SK-N-SH treated with all-trans-retinoic acid at 6 μM for 48 hours (cell line): ENCODE measurements at regions not wholly inside any gene's neighbourhood (a gene's known extent, or its start where the extent isn't known, plus 50 kb on each side); places are given as distances from the start of the nearest gene placed in this dataset.
"Not testable (repeated sequence)": the region's sequence is repeated elsewhere in the genome, so short reads cannot be mapped to it uniquely, and the experiment has no call there.

Source experiments
- ATAC-seq: fragments of 200-7000 bp; cut with Tn5 transposase; 3 replicates; pipeline ENCODE4 v1.9.1; 2020; ENCODE audit warnings: mild to moderate bottlenecking, moderate library complexity
- TF ChIP-seq, protein P1 (sequence below): fragments of 250-450 bp; sonication (Bioruptor Pico); IDR thresholded peaks from 2 replicates; pipeline ENCODE4 v1.5.1; 2020; ENCODE audit warnings: low read depth, mild to moderate bottlenecking, moderate library complexity

DNA sequence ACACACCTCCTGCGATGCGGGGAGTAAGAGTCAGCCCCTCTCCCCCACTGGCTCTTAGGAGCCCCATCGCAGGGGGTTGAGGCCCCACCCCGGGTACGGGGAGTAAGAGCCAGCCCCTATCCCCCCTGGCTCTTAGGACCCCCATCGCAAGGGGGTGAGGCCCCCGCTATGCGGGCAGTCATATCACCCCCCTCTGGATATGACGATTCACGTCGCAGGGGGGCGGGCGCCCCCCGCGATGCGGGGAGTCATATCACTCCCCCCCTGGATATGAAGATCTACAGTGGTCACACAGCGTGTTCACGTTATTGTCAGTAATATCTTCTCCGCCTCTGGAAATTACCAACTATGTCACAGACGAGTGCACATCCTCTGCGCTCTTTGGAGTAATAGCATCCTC lies 61.1 kb downstream of the DEFB131A start:
- not testable (repeated sequence) for ATAC-seq

DNA sequence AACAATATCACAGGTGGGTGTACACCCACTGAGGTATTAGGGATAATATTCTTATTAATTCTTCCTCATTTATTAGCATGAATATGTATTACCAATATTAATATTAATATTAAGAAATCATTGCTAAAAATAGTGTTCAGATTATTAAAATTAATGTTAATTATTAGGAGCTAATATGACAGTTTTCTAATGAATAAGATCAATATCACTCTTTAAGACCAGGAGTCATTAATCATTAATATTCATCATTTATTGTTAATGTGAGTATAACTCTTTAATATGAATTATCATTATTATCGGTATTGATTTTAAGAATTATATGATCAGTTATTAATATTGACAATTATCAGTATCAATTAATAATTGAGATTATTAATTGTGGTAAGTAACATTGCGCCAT lies 62.5 kb downstream of the DEFB131A start:
- ATAC-seq: not testable (repeated sequence)

DNA sequence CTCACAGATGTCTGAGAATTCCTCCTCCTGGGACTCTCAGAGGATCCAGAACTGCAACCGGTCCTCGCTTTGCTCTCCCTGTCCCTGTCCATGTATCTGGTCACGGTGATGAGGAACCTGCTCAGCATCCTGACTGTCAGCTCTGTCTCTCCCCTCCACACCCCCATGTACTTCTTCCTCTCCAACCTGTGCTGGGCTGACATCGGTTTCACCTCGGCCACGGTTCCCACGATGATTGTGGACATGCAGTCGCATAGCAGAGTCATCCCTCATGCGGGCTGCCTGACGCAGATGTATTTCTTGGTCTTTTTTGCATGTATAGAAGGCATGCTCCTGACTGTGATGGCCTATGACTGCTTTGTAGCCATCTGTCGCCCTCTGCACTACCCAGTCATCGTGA lies 68.7 kb downstream of the DEFB131A start:
- not testable (repeated sequence) for ATAC-seq

DNA sequence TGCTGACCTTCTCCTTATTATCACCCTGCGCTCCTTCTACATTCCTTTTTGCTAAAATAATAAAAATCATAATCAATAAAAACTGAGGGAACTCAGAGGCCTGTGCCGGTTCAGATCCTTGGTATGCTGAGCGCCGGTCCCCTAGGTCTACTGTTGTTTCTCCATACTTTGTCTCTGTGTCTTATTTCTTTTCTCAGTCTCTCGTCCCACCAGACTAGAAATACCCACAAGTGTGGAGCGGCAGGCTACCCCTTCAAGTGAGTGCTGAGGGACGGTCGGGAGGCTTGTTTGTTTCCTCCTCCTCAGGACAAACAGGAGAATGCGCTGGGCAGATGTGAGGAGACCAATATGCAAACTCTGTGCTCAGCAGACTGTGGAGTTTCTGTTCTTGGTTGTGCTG lies 75.4 kb downstream of the DEFB131A start:
- not testable (repeated sequence) for ATAC-seq

DNA sequence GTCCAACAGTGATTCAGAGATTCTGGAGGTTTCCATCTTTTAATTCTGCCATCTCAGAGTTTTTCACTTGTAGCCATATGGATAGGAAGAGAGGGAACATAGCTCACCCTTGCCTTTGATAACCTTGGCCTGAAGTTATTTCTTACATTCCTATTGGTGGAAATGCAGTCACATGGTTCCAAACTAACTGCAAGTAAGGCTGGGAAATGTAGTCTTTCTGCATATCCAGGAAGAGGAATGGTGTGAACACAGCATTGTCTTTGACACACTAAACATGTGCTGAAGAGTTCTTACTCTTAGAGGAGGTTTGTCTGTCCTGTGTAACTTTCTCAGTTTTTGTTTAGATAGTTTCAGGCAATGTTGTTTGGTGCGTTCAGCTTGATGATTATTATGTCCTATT lies 78.7 kb downstream of the DEFB131A start:
- ATAC-seq: not testable (repeated sequence)

DNA sequence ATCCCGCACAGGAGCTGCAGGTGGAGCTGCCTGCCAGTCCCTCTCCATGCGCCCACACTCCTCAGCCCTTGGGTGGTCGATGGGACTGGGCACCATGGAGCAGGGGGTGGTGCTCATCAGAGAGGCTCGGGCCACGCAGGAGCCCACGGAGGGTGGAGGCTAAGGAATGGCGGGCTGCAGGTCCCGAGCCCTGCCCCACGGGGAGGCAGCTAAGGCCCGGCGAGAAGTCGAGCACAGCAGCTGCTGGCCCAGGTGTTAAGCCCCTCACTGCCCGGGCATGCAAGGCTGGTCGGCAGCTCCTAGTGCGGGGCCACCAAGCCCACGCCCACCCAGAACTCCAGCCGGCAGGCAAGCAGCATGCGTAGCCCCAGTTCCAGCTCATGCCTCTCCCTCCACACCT lies 80.2 kb downstream of the DEFB131A start:
- not testable (repeated sequence) for ATAC-seq

DNA sequence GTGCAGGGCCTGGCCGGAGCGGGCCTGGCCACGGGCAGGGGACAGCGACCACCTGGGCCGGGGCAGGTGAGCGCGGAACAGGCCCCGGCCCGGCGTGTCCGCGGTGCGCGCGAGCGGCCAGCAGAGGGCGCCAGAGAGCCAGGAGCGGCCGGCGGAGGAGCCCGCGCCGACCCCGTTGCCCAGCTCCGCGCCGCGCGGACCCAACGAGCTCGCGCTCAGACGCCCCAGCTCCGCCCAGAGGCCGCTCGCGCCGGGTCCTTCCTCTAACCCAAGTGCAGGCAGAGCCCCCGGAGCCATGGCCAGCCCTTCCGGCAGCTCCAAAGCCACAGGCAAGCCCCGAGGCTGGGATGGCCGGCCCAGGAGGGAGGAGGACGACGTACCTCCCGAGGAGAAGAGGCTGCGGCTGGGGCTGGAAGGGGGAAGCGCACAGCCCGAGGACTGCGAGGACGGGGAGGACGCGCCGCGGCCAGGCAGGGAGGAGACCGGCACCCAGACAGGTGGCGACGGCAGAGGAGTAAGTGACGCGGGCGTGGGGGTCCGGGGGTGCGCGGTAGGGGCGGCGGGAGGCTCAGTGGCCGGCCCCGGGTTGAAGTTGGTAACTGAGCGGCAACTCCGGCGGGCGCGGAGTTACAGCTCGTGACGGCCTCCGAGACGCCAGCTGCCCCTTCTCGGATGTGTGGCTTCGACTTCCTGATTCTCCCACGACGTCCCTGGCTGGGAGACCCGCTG lies 88.1 kb downstream of the DEFB131A start:
- not testable (repeated sequence) for ATAC-seq

DNA sequence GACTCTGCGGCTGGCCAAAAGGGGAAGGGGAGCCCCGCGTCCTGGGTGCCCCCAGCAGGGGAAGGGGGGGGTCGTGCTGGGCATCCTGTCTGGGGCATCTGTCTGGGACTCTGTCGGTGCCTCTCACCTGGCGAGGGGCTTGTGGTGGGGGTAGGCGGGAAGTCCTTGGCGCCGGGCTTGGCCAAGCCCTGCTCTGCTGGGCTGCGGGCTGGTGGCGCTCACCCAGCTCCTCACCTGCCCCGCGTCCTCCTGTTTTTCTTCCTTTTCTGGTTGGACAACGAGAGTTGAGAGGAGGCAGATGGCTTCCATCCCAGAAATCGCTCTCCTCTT lies 88.6 kb downstream of the DEFB131A start:
- ATAC-seq: not testable (repeated sequence)

DNA sequence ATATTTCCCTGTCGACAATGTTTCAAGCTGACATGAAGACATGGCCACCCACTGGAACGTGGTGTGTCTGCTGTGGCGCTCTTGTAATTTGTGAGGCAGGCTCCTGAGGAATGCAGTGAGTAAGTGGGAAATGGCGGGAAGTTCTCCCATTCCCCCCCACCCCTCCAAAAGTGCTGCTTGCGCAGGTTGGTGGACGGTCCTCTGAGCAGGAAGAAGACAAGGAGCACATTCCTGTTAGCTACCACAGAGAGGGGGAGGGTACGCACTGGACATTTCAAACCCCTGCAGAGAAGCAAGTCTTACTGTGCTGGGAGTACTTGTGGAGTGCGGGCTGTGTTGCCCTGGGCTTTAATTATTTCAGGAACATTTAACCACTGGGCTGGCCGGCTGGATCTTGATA lies 92.9 kb downstream of the DEFB131A start:
- ATAC-seq: not testable (repeated sequence)

DNA sequence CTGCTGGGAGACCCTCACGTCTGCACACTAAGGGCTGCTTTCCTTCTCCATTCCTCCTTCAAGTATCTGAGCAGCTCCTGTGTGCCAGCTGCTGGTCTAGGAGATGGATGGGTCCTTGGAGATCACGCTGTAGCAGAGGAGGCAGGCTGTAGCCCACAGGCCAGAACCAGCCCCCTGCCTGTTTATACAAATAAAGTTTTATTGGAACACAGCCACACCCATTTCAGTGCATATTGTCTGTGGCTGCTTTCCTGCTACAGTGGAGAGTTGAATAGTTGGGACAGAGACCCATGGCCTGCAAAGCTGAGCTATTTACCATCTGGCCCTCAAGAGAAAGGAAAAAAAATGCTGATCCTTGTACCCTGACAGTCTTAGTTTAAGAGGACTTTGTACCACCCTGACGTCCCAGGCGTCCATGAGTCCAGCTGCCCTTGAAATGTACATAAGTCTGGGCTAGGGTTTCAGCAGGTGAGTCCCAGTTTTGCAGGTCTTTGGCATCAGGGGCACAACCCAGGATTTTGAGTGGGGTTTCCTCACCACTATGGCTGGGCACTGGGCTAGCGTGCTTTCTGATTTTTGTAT lies 95.8 kb downstream of the DEFB131A start:
- not testable (repeated sequence) for ATAC-seq

DNA sequence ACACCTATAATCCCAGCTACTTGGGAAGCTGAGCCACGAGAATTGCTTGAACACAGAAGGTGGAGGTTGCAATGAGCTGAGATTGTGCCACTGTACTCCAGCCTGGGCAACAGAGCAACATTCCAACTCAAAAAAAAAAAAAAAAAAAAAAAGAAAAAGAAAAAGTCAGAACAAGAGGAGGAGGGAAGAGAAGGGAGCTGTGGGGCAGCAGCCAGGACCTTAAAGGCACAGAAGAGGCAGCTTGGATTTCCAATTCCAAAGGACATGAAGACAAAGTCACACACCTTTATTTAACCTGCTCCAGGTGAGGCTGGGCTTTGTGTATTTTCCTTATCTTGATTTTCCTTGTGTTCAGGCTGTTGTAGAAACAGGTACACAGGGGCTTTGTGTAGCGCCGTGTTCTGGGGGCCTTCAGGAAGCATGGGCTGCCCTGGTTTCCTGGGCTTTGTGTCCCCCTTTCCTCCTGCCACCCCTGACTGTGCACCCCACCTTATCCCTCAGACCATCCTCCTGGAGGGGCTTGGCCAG lies 97.2 kb downstream of the DEFB131A start:
- not testable (repeated sequence) for ATAC-seq

DNA sequence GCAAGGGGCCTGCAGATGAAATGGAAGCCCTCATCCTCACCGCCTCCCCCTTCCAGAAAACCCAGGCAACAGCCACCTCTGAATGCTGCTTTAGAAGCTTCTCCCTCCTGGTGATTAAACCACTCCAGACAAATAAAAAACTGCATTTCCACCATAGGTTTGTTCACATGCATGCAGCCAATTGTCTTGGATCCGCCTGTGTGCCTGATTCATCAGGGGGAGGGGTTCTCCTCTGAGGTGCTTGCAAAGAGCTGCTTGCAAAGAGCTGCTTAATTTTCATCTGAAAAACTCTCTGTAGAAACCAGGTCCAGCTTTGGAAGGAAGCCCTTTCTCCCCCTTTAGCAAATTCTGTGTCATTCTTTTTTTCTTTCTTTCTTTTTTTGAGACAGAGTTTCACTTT lies 100.6 kb downstream of the DEFB131A start:
- not testable (repeated sequence) for ATAC-seq

DNA sequence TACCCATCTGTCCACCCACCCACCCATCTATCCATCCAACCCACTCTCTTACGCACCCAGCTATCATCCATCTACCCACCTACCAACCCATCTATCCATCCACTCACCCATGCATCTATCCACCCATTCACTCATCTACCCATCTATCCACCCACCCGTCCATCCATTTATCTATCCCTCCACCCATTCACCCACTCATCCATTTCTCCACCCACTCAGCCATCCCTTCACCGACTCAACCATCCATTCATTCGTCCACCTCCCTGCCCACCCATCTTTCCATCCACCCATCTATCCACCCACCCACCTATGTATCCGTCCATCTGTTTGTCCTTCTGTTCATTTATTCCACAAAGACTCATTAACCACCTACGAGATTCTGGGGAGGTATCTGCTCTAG lies 103.3 kb downstream of the DEFB131A start:
- not testable (repeated sequence) for ATAC-seq

DNA sequence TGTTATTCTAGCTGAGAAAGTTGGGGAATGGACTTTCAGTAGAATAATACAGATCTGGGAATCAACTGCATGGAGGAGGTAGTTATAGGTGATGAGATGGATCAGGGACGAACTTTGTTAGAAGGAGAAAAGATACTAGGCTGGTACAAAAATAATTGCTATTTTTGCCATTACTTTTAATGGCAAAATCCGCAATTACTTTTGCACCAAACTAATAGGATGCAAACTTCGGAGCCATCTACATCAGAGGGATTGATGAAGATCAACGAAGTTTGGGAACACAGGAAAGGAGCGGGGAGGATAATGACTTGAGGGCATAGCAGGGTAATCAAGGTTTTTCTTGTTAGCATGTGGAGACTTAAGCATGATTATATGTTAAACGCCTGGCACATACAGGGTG lies 111.9 kb downstream of the DEFB131A start:
- not testable (repeated sequence) for ATAC-seq

DNA sequence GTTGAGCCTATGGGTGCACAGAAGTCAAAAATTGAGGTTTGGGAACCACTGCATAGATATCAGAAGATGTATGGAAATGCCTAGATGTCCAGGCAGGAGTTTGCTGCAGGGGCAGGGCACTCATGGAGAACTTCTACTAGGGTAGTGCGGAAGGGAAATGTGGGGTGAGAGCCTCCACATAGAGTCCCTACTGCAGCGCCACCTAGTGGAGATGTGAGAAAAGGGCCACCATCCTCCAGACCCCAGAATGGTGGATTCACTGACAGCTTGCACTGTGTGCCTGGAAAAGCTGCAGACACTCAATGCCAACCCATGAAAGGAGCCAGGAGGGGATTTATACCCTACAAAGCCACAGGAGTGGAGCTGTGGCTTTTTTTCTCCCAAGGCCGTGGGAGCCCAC lies 133.7 kb downstream of the DEFB131A start:
- ATAC-seq: not testable (repeated sequence)

DNA sequence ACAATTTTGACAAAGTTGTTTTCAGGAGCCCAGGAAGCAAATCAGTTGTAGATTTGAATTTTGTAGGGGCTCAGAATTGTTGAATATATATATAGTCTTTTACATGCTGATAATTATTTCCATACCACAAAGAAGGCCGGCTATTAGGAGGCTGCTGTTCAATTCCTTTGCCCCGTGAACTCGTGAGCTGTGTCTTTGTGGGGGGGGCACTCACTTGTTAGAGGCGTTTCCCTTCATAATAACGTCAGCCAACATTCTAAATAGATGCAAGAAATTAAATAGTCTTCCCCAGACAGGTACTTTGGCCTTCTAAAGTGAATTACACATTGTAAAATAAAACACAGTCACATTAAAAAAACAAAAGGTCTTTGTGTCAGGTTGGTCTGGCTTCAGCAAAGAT lies 138.7 kb downstream of the DEFB131A start:
- not testable (repeated sequence) for ATAC-seq

DNA sequence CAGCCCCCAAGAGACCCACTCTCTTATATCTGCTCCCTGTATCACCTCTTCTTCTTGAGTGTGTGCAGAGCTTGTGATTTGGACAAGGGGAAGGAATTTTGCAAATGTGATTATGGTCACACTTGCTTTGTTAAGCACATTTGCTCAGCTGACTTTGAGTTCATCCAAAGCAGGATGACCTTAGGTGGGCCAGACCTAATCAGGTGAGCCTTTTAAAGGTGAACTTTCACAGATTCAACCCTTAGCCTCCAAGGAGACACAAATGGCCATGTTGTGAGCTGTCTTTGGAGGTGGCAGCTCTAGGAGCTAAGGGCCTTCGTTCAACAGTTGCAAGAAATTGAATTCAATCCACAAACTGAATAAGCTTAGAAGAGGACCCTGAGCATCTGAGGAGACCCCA lies 147.8 kb downstream of the DEFB131A start:
- no peak for ATAC-seq
- TF ChIP-seq, protein P1, sequence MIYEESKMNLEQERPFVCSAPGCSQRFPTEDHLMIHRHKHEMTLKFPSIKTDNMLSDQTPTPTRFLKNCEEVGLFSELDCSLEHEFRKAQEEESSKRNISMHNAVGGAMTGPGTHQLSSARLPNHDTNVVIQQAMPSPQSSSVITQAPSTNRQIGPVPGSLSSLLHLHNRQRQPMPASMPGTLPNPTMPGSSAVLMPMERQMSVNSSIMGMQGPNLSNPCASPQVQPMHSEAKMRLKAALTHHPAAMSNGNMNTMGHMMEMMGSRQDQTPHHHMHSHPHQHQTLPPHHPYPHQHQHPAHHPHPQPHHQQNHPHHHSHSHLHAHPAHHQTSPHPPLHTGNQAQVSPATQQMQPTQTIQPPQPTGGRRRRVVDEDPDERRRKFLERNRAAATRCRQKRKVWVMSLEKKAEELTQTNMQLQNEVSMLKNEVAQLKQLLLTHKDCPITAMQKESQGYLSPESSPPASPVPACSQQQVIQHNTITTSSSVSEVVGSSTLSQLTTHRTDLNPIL (CRISPR knock-in tag): no peak
